Stimulated activated CD4-positive, alpha-beta T cell treated with anti-CD3 and anti-CD28 coated beads, Interleukin-1b, Interleukin-23, amount 100 ng/mL, for 24 hours (primary cell): ENCODE measurements at regions not wholly inside any gene's neighbourhood (a gene's known extent, or its start where the extent isn't known, plus 50 kb on each side); places are given as distances from the start of the nearest gene placed in this dataset.

Experiments used
- DNase-seq, 4 experiments: peaks; one replicate each; pipeline ENCODE4 v3.0.0-alpha.2; 2020; ENCODE audit warnings: low read depth in 4 of 4, low spot score in 1 of 4

DNA sequence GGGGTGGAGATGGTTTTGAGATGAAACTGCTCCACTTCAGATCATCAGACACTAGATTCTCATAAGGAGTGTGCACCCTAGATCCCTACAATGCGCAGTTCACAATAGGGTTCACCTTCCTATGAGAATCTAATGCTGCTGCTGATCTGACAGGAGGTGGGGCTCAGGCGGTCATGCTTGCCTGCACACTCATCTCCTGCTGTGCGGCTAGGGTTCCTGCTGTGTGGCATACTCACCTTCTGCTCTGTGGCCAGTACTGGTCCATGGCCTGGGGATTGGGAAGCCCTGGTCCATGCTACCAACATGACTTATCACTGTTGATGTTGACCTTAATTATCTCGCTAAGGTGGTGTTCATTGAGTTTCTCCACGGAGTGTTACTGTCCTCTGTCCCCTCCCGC is 144.5 kb downstream of the NAV1 start:
- DNase-seq: no peak

GRCh38 chr1:201685485-201685884 is 143.5 kb upstream of the IPO9 start:
- no peak for DNase-seq

DNA sequence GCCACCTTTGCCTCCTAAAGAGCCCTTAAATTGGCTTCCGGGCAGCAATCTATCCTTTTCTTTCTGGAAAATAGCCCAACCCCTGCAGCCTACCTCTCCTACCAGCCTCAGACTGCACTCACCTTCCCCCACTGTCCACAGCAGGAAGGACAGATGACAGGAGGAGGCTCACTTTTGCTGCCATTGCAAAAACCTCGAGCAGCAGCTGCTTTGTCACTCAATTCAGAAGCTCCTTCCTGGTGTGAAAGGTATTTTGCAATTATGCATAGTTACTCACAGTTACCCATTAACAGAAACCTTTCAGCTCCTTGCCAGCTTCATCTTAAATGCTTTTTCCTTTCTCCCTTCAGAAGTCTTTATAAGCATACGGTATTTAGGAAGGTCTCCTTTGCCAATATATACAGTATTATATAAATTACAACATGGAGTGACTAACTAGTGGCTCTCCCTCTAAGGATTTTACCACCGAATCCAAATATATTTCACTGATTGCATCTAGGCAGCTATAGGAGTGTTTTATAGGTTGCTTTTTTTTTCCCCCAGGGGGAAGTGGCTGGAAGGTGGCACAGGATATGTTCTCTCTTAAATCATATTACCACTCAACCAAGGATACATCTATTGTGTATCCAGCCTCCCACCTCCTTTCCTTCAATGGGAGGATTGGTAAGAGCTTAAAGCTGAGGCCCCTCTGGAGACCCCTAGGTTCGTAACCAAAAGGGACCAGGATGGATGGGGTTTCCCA is 142.1 kb upstream of the IPO9 start:
- no peak for DNase-seq

- DNase-seq: no peak
Observed at GRCh38 chr1:201688514-201688913, 140.4 kb upstream of the IPO9 start.

GRCh38 chr1:201689647-201690046 is 139.3 kb upstream of the IPO9 start:
- no peak for DNase-seq

DNA sequence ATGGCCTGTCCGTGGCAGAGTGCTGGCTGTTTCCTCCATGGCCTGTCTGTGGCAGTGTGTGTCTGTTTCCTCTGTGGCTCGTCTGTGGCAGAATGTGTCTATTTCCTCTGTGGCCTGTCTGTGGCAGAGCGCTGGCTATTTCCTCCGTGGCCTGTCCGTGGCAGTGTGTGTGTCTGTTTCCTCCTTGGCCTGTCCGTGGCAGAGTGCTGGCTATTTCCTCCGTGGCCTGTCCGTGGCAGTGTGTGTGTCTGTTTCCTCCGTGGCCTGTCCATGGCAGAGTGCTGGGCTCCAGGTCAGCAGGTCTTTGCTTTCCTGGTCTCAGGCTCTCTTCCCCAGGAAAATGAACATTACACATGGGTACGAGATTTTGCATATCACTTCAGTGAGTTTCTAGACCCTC is 138.4 kb upstream of the IPO9 start:
- DNase-seq: no peak

GRCh38 chr1:201691716-201692554 is 137.0 kb upstream of the IPO9 start:
- DNase-seq: no peak

DNA sequence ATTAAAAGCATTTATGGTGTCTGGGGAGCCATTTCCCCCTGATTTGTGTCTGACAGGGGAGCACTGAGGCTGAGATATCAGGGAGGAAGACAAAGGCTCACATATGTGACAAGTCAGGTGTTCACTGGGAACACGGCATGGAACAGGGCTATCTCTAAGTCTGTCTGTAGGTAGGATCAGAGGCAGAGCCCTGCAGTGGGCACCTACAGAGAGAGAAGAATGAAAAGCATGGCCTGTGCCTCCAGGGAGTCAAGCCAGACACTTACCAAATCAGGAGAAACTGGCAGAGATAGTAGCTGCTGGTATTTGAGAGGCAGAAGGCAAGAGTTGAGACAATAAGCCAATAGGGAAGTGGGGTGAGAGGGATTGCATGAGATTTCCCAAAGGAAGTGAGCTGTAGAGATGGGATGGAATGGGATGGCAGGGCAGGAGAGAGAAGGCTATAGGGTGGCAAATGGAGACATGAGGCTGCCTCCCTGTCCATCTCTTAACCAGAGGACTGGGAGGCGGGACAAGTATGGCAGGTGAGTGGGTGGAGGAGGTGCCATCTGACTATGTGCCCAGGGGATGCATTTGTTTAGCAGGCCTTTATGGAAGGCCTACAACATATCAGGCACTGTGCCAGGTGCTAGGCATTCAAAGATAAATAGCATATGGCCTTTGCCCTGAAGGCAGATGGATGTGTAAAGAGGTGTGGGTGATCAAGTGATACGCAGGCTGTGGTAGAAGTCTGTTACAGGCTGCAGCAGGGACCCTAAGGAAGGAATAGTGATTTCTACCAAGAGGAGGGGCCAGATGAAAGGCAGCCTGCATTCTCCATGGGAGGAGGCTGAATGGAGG is 136.2 kb upstream of the IPO9 start:
- no peak for DNase-seq

DNA sequence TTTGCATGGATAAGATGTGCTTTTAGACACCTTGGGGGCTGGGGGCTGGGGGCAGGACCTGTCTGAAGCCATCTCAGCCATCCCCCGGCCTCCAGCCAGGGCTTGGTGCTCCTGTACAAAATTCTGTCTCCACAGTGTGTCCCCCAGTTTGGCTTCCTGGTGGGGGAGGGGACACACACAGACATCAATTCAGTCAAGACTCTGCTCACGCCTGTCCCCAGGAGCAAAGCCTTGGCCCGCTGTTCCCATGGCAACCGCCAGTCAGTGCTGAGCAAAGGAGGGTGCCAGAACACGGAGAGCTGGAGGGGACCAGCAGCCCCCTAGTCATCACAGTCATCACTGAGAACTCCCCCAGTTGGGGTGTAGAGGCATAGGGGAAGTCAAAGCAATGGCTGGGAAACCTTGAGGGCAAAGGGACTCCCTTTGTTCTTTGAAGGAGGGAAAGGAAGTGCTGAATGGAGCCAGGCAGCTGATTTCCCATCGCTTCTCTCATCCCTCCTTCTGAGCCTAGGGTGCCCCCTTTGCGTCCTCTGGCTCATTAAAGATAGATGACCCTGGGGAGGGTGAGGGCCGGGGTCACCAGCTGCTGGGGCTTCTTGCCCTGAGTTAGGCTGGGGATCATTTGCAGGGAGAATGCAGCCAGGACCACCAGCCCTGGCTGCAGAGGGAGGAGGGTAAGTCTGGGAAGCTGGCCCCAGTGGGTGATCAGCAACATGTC is 134.9 kb upstream of the IPO9 start:
- no peak for DNase-seq

DNA sequence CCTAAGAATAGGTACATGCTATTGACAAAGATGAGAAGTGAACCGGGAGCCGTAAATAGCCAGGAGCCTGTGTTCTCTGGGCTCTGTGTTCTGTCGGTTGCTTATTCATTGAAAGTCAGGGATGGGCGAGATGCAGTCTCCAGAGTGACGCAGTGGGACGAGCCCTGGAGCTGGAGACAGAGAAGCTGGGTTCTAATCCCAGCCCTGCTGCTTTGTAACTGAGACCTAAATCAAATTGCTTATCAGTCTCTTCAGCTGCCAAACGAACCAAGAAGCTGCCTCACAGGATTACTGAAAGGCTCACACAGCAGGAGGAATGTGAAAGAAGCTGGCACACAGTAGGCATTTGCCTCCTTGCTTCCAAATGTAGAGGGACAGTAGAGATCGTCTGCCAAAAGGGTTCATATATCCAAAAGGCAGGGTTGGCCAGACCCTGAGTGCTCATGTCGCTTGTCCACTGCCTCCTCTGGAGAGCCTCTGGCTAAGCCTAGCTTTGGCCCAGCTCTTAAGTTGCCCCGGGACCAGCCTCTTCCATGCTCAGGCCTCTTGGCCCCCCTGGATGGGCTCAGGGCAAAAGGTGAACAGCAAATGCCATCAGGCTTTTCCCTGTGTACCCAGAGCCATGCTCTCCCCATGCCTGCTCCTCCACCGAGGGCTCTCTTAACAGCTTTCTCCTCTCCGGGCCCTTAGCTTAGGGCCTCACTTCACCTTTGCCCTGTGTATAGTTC is 134.2 kb upstream of the IPO9 start:
- DNase-seq: no peak

- DNase-seq: no peak
Observed at GRCh38 chr1:201695607-201696006, 133.3 kb upstream of the IPO9 start.

- DNase-seq: no peak
Observed at GRCh38 chr1:201696217-201696761, 132.7 kb upstream of the IPO9 start.

- no peak for DNase-seq
Observed at GRCh38 chr1:201697174-201697573, 131.8 kb upstream of the IPO9 start.

- DNase-seq: no peak
Observed at GRCh38 chr1:201701831-201702230, 127.1 kb upstream of the IPO9 start.

GRCh38 chr1:201702936-201703335 is 126.0 kb upstream of the IPO9 start:
- DNase-seq: no peak

- peak; percentile 42 to 57 (median 46) for DNase-seq
Observed at GRCh38 chr1:201703621-201704438, 125.1 kb upstream of the IPO9 start.

DNA sequence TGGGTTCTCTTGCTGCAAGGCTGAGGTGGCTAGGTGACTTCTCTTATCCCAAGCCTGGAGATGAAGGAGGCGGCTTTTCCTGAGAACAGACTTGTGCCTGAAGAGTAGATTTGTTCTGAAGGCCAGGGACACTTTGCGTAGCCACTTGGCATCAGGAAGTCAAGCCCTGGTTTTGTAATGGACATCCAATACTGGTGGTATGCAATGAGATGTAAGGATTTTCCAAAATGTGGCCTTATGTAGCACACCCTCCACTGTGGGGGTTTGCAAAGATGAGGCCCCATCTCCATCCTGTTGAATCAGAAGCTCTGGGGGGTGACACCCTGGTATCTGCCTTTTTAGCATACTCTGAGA is 124.5 kb upstream of the IPO9 start:
- DNase-seq: no peak

DNA sequence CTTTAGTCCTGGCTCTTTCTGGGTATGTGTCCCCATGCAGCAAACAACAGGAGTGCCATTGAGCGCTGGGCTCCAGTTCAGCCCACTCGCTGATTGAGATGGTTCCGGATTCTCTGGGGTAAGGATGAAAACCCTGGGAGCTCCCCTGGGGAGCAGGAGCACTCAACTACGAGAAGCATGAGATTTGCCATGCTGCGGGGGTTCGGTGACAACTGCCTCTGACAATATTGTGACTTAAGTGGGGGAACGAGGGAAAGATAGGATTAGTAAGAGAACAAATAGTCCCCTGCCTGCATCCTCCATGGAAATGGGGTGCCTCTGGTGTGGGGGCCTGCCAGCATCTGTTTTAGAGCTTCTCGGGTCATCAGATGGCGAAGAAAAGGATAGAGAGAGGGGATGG is 123.6 kb upstream of the IPO9 start:
- no peak for DNase-seq

GRCh38 chr1:201706109-201706508 is 122.8 kb upstream of the IPO9 start:
- DNase-seq: no peak
